ENCODE measurements at regions not wholly inside any gene's neighbourhood (a gene's known extent, or its start where the extent isn't known, plus 50 kb on each side); places are given as distances from the start of the nearest gene placed in this dataset.

- TF ChIP-seq, protein P1, sequence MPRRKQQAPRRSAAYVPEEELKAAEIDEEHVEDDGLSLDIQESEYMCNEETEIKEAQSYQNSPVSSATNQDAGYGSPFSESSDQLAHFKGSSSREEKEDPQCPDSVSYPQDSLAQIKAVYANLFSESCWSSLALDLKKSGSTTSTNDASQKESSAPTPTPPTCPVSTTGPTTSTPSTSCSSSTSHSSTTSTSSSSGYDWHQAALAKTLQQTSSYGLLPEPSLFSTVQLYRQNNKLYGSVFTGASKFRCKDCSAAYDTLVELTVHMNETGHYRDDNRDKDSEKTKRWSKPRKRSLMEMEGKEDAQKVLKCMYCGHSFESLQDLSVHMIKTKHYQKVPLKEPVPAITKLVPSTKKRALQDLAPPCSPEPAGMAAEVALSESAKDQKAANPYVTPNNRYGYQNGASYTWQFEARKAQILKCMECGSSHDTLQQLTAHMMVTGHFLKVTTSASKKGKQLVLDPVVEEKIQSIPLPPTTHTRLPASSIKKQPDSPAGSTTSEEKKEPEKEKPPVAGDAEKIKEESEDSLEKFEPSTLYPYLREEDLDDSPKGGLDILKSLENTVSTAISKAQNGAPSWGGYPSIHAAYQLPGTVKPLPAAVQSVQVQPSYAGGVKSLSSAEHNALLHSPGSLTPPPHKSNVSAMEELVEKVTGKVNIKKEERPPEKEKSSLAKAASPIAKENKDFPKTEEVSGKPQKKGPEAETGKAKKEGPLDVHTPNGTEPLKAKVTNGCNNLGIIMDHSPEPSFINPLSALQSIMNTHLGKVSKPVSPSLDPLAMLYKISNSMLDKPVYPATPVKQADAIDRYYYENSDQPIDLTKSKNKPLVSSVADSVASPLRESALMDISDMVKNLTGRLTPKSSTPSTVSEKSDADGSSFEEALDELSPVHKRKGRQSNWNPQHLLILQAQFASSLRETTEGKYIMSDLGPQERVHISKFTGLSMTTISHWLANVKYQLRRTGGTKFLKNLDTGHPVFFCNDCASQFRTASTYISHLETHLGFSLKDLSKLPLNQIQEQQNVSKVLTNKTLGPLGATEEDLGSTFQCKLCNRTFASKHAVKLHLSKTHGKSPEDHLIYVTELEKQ (tag by site-specific recombination; IDR thresholded peaks at IDR 0.05; ENCODE audit: borderline replicate concordance): no peak
- TF ChIP-seq ZSCAN18 (tag by site-specific recombination; IDR thresholded peaks at IDR 0.05): no peak
Observed at GRCh38 chr22:48944751-48945620, 882.7 kb downstream of the BRD1 start.
